ENCODE measurements at regions not wholly inside any gene's neighbourhood (a gene's known extent, or its start where the extent isn't known, plus 50 kb on each side); places are given as distances from the start of the nearest gene placed in this dataset.

GRCh38 chr2:145324748-145325147 lies 804.8 kb upstream of the ZEB2 start:
- TF ChIP-seq, protein P1, sequence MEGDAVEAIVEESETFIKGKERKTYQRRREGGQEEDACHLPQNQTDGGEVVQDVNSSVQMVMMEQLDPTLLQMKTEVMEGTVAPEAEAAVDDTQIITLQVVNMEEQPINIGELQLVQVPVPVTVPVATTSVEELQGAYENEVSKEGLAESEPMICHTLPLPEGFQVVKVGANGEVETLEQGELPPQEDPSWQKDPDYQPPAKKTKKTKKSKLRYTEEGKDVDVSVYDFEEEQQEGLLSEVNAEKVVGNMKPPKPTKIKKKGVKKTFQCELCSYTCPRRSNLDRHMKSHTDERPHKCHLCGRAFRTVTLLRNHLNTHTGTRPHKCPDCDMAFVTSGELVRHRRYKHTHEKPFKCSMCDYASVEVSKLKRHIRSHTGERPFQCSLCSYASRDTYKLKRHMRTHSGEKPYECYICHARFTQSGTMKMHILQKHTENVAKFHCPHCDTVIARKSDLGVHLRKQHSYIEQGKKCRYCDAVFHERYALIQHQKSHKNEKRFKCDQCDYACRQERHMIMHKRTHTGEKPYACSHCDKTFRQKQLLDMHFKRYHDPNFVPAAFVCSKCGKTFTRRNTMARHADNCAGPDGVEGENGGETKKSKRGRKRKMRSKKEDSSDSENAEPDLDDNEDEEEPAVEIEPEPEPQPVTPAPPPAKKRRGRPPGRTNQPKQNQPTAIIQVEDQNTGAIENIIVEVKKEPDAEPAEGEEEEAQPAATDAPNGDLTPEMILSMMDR (IDR thresholded peaks at IDR 0.05): no peak
- no peak for TF ChIP-seq POLR2A (IDR thresholded peaks at IDR 0.05)
